ENCODE measurements at regions not wholly inside any gene's neighbourhood (a gene's known extent, or its start where the extent isn't known, plus 50 kb on each side); places are given as distances from the start of the nearest gene placed in this dataset.

GRCh38 chr4:43682551-43682950 is 766.1 kb downstream of the KCTD8 start:
- no peak overlapping the region for H3K4me3 ChIP-seq (ENCODE audit: low read depth, low read length)
- no peak for TF ChIP-seq CTCF (conservative IDR thresholded peaks at IDR 0.05; ENCODE audit: low read depth, low read length)
- no peak for DNase-seq (ENCODE audit: low read depth)

GRCh38 chr4:43690116-43690515 is 758.5 kb downstream of the KCTD8 start:
- no peak for TF ChIP-seq CTCF (conservative IDR thresholded peaks at IDR 0.05; ENCODE audit: low read depth, low read length)
- no peak overlapping the region for H3K4me3 ChIP-seq (ENCODE audit: low read depth, low read length)
- no peak for DNase-seq (ENCODE audit: low read depth)

- DNase-seq (ENCODE audit: low read depth): no peak
- TF ChIP-seq CTCF (conservative IDR thresholded peaks at IDR 0.05; ENCODE audit: low read depth, low read length): no peak
- H3K4me3 ChIP-seq (ENCODE audit: low read depth, low read length): no peak overlapping the region
Observed at GRCh38 chr4:43693876-43694275, 754.7 kb downstream of the KCTD8 start.

- no peak for TF ChIP-seq CTCF (conservative IDR thresholded peaks at IDR 0.05; ENCODE audit: low read depth, low read length)
- H3K4me3 ChIP-seq (ENCODE audit: low read depth, low read length): no peak overlapping the region
- no peak for DNase-seq (ENCODE audit: low read depth)
Observed at GRCh38 chr4:43709443-43709842, 739.2 kb downstream of the KCTD8 start.

GRCh38 chr4:43716721-43717395 is 731.8 kb downstream of the KCTD8 start:
- no peak overlapping the region for H3K4me3 ChIP-seq (ENCODE audit: low read depth, low read length)
- TF ChIP-seq CTCF (conservative IDR thresholded peaks at IDR 0.05; ENCODE audit: low read depth, low read length): no peak
- DNase-seq (ENCODE audit: low read depth): no peak

GRCh38 chr4:43718369-43718768 is 730.2 kb downstream of the KCTD8 start:
- no peak for TF ChIP-seq CTCF (conservative IDR thresholded peaks at IDR 0.05; ENCODE audit: low read depth, low read length)
- H3K4me3 ChIP-seq (ENCODE audit: low read depth, low read length): no peak overlapping the region
- DNase-seq (ENCODE audit: low read depth): no peak

- no peak overlapping the region for H3K4me3 ChIP-seq (ENCODE audit: low read depth, low read length)
- no peak for TF ChIP-seq CTCF (conservative IDR thresholded peaks at IDR 0.05; ENCODE audit: low read depth, low read length)
- DNase-seq (ENCODE audit: low read depth): no peak
Observed at GRCh38 chr4:43732829-43733426, 715.7 kb downstream of the KCTD8 start.

Data from epithelial cell of proximal tubule (primary cell).